MM.1S (cell line): ENCODE measurements at regions not wholly inside any gene's neighbourhood (a gene's known extent, or its start where the extent isn't known, plus 50 kb on each side); places are given as distances from the start of the nearest gene placed in this dataset.

Experiments used
- CTCF ChIP-seq: fragments of 300-600 bp; sonication (generic); IDR thresholded peaks from 2 replicates; pipeline ENCODE4 v1.5.1; 2016; ENCODE audit warnings: antibody characterized with exemption, low read length, mixed read lengths
- EZH2 ChIP-seq: fragments of 300-600 bp; sonication (generic); optimal IDR thresholded peaks from 2 replicates; pipeline ENCODE3; 2017; ENCODE audit warnings: low read depth, mild to moderate bottlenecking, antibody characterized with exemption, low read length, mixed read lengths
- EZH2phosphoT487 ChIP-seq: fragments of 300-600 bp; sonication (generic); IDR thresholded peaks from 2 replicates; pipeline ENCODE4 v1.6.1; 2018; ENCODE audit warnings: antibody characterized with exemption, low read length

GRCh38 chr1:224800486-224801119 lies 128.9 kb upstream of the DNAH14 start:
- TF ChIP-seq CTCF (no peak), EZH2 (no peak), EZH2phosphoT487 (no peak)
